ENCODE measurements at regions not wholly inside any gene's neighbourhood (a gene's known extent, or its start where the extent isn't known, plus 50 kb on each side); places are given as distances from the start of the nearest gene placed in this dataset.
A peak's percentile ranks its signal among the peaks of the same experiment; 100 is the strongest.

DNA sequence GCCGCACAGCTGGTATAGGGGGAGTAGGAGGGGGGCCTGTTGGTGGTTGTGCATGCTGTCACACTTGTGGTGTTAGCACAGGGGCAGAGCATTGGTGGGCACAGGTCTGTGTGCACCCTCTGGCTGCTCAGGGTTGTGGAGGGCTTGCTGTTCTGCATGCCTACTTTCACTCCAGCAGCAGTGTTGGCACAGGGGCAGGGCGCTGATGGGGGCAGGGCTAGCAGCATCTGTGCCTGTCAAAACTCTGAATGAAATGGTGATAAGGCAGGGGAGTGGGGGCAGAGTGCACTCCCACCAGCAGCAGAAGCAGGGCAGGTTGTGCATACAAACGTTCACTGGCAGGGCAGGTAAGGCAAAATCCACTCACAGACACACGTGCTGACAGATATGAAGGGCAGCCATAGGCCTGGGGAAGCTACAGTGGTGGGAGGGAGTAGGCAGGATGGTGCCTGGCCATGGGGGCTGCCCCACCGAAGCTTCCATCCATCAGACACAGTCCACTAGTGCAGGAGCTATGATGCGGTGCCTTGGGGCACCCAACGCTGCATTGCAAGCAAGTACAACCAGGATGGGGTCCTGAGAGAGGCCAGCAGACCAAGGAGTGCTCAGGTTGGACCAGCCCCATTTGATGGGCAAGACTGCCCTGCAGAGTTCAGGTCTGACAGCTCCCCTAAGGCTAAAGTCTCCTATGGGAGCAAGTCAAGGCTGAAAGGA is 160.7 kb upstream of the SPANXC start:
- WGBS: 69% methylated on average over 7 of the region's 7 CpGs
- Histone ChIP-seq H3K4me3 (ENCODE audit: low read length) (no peak overlapping the region), H3K27me3 (ENCODE audit: control insufficient read depth, insufficient read depth) (no peaks in the 10 kb centered on the region), H3K4me1 (ENCODE audit: control insufficient read depth, insufficient read depth, low read length) (no peaks in the 10 kb centered on the region), H3K9me3 (ENCODE audit: control insufficient read depth, low read length) (no peaks in the 10 kb centered on the region), H3K27ac (ENCODE audit: low read length) (no peak overlapping the region)
- intact Hi-C loops (cut with DNase I): no loop called here
- ATAC-seq (no peak), DNase-seq (peak in 1 of 3 donors; percentile 31)

DNA sequence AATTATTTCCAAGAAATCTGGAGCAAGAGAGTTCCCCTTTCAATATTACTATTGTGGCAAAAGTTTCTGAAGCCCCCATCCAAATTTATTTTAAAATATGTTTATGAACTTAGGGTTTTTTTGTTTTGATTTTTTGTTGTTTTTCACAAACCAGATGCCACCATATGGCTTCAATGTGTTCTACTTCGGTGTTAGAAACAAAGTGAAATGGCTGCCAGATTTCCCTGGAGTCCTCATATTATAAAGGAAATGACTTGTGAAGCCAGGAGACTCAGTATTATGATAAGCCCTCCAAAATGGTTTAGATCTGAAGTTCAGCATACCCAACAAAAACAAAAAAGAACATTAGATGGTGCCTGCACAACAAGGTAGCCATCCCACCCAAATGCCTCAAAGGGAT is 154.2 kb upstream of the SPANXC start:
- intact Hi-C loops (cut with DNase I): no loop called here
- H3K4me3 ChIP-seq (ENCODE audit: low read length): no peak overlapping the region
- no peaks in the 10 kb centered on the region for H3K27me3 ChIP-seq (ENCODE audit: control insufficient read depth, insufficient read depth)
- H3K9me3 ChIP-seq (ENCODE audit: control insufficient read depth, low read length): no peaks in the 10 kb centered on the region
- WGBS: 30% methylated on average over 1 of the region's 1 CpG
- no peak for ATAC-seq
- H3K4me1 ChIP-seq (ENCODE audit: control insufficient read depth, insufficient read depth, low read length): no peaks in the 10 kb centered on the region
- no peak for DNase-seq
- no peak overlapping the region for H3K27ac ChIP-seq (ENCODE audit: low read length)

DNA sequence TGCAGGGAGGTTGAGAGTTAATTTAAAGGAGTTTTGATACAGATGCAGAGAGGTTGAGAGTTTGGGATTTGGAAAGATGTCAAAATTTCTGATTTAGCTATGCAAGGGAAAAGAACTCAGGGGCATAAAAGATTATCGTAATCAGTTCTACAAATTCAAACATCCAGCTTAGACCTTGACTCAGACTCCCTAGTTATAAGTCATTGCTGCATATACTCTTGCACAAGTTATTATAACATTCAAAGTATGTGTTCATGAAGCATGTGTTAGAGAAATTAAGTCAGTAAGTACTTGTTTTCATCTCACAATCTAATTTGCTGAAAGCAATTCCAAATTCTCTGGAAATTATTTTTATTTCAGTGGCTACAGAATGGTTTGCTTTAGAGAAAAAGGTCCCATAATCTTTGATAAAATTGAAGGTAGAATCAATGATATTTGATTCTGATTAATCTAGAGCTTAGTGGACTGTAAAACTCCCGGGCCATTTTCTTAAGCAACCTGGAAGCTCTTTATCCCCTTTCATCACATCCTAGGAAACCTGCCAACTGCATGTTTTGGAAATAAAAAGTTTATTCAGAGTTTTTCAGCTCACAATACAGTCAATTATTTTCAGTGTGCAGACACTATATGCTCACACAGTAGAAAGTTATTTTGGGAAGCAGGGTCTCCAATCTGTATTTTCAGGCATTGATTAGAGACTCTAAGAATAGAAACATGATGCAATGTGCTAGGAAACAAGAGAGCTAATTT is 132.9 kb upstream of the SPANXC start:
- Histone ChIP-seq H3K27me3 (ENCODE audit: control insufficient read depth, insufficient read depth) (no peaks in the 10 kb centered on the region), H3K27ac (ENCODE audit: low read length) (no peak overlapping the region), H3K4me3 (ENCODE audit: low read length) (no peak overlapping the region), H3K4me1 (ENCODE audit: control insufficient read depth, insufficient read depth, low read length) (no peaks in the 10 kb centered on the region), H3K9me3 (ENCODE audit: control insufficient read depth, low read length) (no peaks in the 10 kb centered on the region)
- 37% methylated on average over 2 of the region's 2 CpGs for WGBS
- DNase-seq: no peak
- no peak for ATAC-seq
- intact Hi-C loops (cut with DNase I): no loop called here

GRCh38 chrX:141341743-141342142 is 99.4 kb upstream of the SPANXC start:
- WGBS: 46% methylated on average over 2 of the region's 2 CpGs
- no peak overlapping the region for H3K4me3 ChIP-seq (ENCODE audit: low read length)
- intact Hi-C loops (cut with DNase I): no loop called here
- no peaks in the 10 kb centered on the region for H3K27me3 ChIP-seq (ENCODE audit: control insufficient read depth, insufficient read depth)
- H3K9me3 ChIP-seq (ENCODE audit: control insufficient read depth, low read length): no peaks in the 10 kb centered on the region
- no peak overlapping the region for H3K27ac ChIP-seq (ENCODE audit: low read length)
- DNase-seq (no peak), ATAC-seq (no peak)
- no peaks in the 10 kb centered on the region for H3K4me1 ChIP-seq (ENCODE audit: control insufficient read depth, insufficient read depth, low read length)

GRCh38 chrX:141341341-141341740 is 99.0 kb upstream of the SPANXC start:
- Histone ChIP-seq H3K4me3 (ENCODE audit: low read length) (no peak overlapping the region), H3K27ac (ENCODE audit: low read length) (no peak overlapping the region), H3K27me3 (ENCODE audit: control insufficient read depth, insufficient read depth) (no peaks in the 10 kb centered on the region), H3K9me3 (ENCODE audit: control insufficient read depth, low read length) (no peaks in the 10 kb centered on the region), H3K4me1 (ENCODE audit: control insufficient read depth, insufficient read depth, low read length) (no peaks in the 10 kb centered on the region)
- WGBS: 19% methylated on average over 5 of the region's 5 CpGs
- ATAC-seq (peak; percentile 88 to 94), DNase-seq (peak; percentile 47 to 70 (median 55))
- intact Hi-C loops (cut with DNase I): no loop called here

- intact Hi-C loops (cut with DNase I): no loop called here
- DNase-seq (no peak), ATAC-seq (no peak)
- Histone ChIP-seq H3K4me3 (ENCODE audit: low read length) (no peak overlapping the region), H3K27ac (ENCODE audit: low read length) (no peak overlapping the region), H3K27me3 (ENCODE audit: control insufficient read depth, insufficient read depth) (no peaks in the 10 kb centered on the region), H3K9me3 (ENCODE audit: control insufficient read depth, low read length) (no peaks in the 10 kb centered on the region), H3K4me1 (ENCODE audit: control insufficient read depth, insufficient read depth, low read length) (no peaks in the 10 kb centered on the region)
- WGBS: 84% methylated on average over 2 of the region's 2 CpGs
Observed at GRCh38 chrX:141320801-141321200, 78.5 kb upstream of the SPANXC start.

DNA sequence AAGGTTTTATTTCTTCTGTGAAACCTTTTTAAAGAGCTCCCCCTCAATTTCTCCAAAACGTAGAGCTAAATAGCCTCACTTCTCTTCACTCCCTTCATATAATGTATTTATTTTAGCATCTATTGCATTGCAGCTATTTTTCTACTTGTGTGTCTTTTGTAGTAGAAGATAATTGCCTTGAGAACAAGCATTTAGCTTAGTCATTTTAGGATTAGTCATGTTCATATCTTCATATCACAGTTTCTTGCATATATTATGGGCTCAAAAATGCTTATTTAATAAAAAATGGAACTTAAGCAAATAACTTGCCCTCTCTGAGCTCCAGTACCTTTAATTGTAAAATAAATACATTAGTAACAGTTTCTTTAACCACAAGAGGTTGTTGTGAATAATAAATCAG is 72.1 kb upstream of the SPANXC start:
- WGBS: 56% methylated on average over 1 of the region's 1 CpG
- DNase-seq (no peak), ATAC-seq (no peak)
- H3K4me3 ChIP-seq (ENCODE audit: low read length): no peak overlapping the region
- H3K4me1 ChIP-seq (ENCODE audit: control insufficient read depth, insufficient read depth, low read length): no peaks in the 10 kb centered on the region
- H3K27ac ChIP-seq (ENCODE audit: low read length): no peak overlapping the region
- intact Hi-C loops (cut with DNase I): no loop called here
- no peaks in the 10 kb centered on the region for H3K9me3 ChIP-seq (ENCODE audit: control insufficient read depth, low read length)
- H3K27me3 ChIP-seq (ENCODE audit: control insufficient read depth, insufficient read depth): no peaks in the 10 kb centered on the region

- 88% methylated on average over 5 of the region's 5 CpGs for WGBS
- H3K27me3 ChIP-seq (ENCODE audit: control insufficient read depth, insufficient read depth): no peaks in the 10 kb centered on the region
Observed at GRCh38 chrX:141301017-141301416, 58.7 kb upstream of the SPANXC start.

More at GRCh38 chrX:141301017-141301416, 58.7 kb upstream of the SPANXC start:
- ATAC-seq (no peak), DNase-seq (no peak)
- H3K4me1 ChIP-seq (ENCODE audit: control insufficient read depth, insufficient read depth, low read length): no peaks in the 10 kb centered on the region
- no peaks in the 10 kb centered on the region for H3K9me3 ChIP-seq (ENCODE audit: control insufficient read depth, low read length)
- H3K27ac ChIP-seq (ENCODE audit: low read length): no peak overlapping the region
- intact Hi-C loops (cut with DNase I): no loop called here
- no peak overlapping the region for H3K4me3 ChIP-seq (ENCODE audit: low read length)

All from right cardiac atrium (tissue), 5 donors.